22Rv1 (cell line): ENCODE measurements at regions not wholly inside any gene's neighbourhood (a gene's known extent, or its start where the extent isn't known, plus 50 kb on each side); places are given as distances from the start of the nearest gene placed in this dataset.

ENCODE experiments used
- CTCF ChIP-seq: fragments of 450-650 bp; IDR thresholded peaks from 2 replicates; pipeline ENCODE4 v1.5.1; 2017; ENCODE audit warnings: mild to moderate bottlenecking
- ZFX ChIP-seq: fragments of 450-650 bp; IDR thresholded peaks from 2 replicates; pipeline ENCODE4 v1.6.1; 2017; ENCODE audit warnings: antibody characterized with exemption, borderline replicate concordance

DNA sequence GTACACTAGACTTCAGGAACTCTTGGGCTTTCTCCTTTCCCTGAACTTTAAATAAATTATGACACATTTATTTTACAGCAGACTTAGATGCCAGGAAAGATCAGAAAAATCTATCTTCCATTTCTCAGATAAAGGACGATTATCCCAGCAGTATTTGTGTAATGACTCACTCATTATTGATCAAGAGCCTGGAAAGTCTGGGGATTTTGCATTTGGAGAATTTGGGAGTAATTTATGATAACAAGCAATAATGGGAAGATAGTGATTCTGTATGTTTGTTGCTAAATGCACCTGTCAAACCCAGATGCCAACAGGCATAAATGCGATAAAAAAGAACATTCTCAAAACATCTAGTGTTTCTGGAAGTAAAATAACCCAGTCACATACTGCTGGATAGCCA, 480.2 kb upstream of the ATP2B1 start:
- TF ChIP-seq CTCF (no peak), ZFX (no peak)
